HG03159 (cell line): ENCODE measurements at regions not wholly inside any gene's neighbourhood (a gene's known extent, or its start where the extent isn't known, plus 50 kb on each side); places are given as distances from the start of the nearest gene placed in this dataset.

ENCODE experiments used
- ATAC-seq: cut with Tn5 transposase; IDR thresholded peaks from one replicate; pipeline ENCODE4 v1.9.1; 2021; ENCODE audit warnings: mild to moderate bottlenecking, moderate library complexity; ENCODE audit not compliant: unreplicated experiment

- no peak for ATAC-seq
These were observed 88.3 kb upstream of the TAF1B start for GRCh38 chr2:9755008-9755407.

GRCh38 chr2:9755638-9756037 is 87.6 kb upstream of the TAF1B start:
- no peak for ATAC-seq

- no peak for ATAC-seq
These were observed 86.5 kb upstream of the TAF1B start for GRCh38 chr2:9756692-9757250.

- no peak for ATAC-seq
These were observed 85.6 kb upstream of the TAF1B start for GRCh38 chr2:9757501-9758264.

- ATAC-seq, result no peak
These were observed 84.5 kb upstream of the TAF1B start for GRCh38 chr2:9758741-9759140.

GRCh38 chr2:9760069-9760901 is 83.0 kb upstream of the TAF1B start:
- no peak for ATAC-seq

- no peak for ATAC-seq
These were observed 82.4 kb upstream of the TAF1B start for GRCh38 chr2:9760902-9761228.

GRCh38 chr2:9761577-9761976 is 81.7 kb upstream of the TAF1B start:
- ATAC-seq, result no peak

- ATAC-seq, result no peak
These were observed 81.1 kb upstream of the TAF1B start for GRCh38 chr2:9762164-9762563.

GRCh38 chr2:9762941-9763340 is 80.3 kb upstream of the TAF1B start:
- ATAC-seq, result no peak

GRCh38 chr2:9763356-9764152 is 79.7 kb upstream of the TAF1B start:
- ATAC-seq, result no peak

- ATAC-seq, result no peak
These were observed 79.0 kb upstream of the TAF1B start for GRCh38 chr2:9764153-9764778.

GRCh38 chr2:9765611-9766531 is 77.4 kb upstream of the TAF1B start:
- ATAC-seq, result no peak

GRCh38 chr2:9767656-9768281 is 75.5 kb upstream of the TAF1B start:
- no peak for ATAC-seq

GRCh38 chr2:9768388-9768787 is 74.9 kb upstream of the TAF1B start:
- no peak for ATAC-seq

GRCh38 chr2:9769171-9770005 is 73.9 kb upstream of the TAF1B start:
- no peak for ATAC-seq

- no peak for ATAC-seq
These were observed 73.3 kb upstream of the TAF1B start for GRCh38 chr2:9770006-9770307.

- no peak for ATAC-seq
These were observed 72.8 kb upstream of the TAF1B start for GRCh38 chr2:9770308-9771100.
